ENCODE measurements at regions not wholly inside any gene's neighbourhood (a gene's known extent, or its start where the extent isn't known, plus 50 kb on each side); places are given as distances from the start of the nearest gene placed in this dataset.

DNA sequence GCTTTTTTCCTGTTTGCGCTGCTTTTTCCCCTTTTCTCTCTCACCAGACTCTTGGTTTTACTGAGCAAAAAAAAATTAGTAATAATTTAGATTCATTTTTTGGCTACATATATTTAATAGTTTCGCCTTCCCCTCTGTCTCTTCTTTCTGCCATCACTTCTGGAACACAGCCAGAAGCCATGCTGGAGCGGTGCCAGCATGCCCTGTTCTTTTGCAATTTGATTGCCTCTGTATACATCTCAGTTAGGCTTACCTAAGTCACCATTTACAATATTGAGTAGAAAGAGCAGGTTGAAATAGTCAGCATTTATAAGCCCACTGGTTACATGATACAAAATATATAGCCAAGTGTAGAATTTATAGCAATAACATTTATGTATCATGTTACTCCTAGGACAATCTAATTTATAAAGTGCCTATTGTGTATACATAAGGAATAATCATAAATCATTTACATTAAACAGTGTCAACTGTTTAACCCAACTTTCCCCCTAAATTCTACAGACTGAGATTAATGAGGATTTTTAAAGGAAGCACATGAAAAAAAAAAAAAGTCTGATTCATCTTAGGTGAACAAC lies 413.8 kb upstream of the SOX5 start:
- TF ChIP-seq, protein P1, sequence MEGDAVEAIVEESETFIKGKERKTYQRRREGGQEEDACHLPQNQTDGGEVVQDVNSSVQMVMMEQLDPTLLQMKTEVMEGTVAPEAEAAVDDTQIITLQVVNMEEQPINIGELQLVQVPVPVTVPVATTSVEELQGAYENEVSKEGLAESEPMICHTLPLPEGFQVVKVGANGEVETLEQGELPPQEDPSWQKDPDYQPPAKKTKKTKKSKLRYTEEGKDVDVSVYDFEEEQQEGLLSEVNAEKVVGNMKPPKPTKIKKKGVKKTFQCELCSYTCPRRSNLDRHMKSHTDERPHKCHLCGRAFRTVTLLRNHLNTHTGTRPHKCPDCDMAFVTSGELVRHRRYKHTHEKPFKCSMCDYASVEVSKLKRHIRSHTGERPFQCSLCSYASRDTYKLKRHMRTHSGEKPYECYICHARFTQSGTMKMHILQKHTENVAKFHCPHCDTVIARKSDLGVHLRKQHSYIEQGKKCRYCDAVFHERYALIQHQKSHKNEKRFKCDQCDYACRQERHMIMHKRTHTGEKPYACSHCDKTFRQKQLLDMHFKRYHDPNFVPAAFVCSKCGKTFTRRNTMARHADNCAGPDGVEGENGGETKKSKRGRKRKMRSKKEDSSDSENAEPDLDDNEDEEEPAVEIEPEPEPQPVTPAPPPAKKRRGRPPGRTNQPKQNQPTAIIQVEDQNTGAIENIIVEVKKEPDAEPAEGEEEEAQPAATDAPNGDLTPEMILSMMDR (IDR thresholded peaks at IDR 0.05; ENCODE audit: extremely low read depth in 1 of 2, insufficient read depth in 1 of 2, low read depth in 1 of 2, low read length in 2 of 2): no peak
- TF ChIP-seq MYC (IDR thresholded peaks at IDR 0.05; ENCODE audit: low read depth, low read length) (no peak), POLR2A (IDR thresholded peaks at IDR 0.05; ENCODE audit: low read depth, low read length) (no peak), POLR2AphosphoS5 (IDR thresholded peaks at IDR 0.05; ENCODE audit: insufficient read depth, low read depth, low read length) (no peak), EZH2 (IDR thresholded peaks at IDR 0.05; ENCODE audit: borderline replicate concordance, low read depth, low read length, severe bottlenecking) (no peak), FOS (IDR thresholded peaks at IDR 0.05; ENCODE audit: borderline replicate concordance, insufficient read depth, low read length) (no peak), JUN (IDR thresholded peaks at IDR 0.05; ENCODE audit: borderline replicate concordance, insufficient read depth, insufficient read length, low read depth) (no peak), GATA2 (IDR thresholded peaks at IDR 0.05; ENCODE audit: insufficient read depth, insufficient read length, low read depth, low read length) (no peak)
- TF ChIP-seq, protein P2, sequence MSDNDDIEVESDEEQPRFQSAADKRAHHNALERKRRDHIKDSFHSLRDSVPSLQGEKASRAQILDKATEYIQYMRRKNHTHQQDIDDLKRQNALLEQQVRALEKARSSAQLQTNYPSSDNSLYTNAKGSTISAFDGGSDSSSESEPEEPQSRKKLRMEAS (IDR thresholded peaks at IDR 0.05; ENCODE audit: insufficient read depth, insufficient read length): no peak
